Neural progenitor cell (in vitro differentiated cells): ENCODE measurements at regions not wholly inside any gene's neighbourhood (a gene's known extent, or its start where the extent isn't known, plus 50 kb on each side); places are given as distances from the start of the nearest gene placed in this dataset.
A peak's percentile ranks its signal among the peaks of the same experiment; 100 is the strongest.

Experiments
- DNase-seq: peaks from one replicate; pipeline ENCODE4 v3.0.0-alpha.2; 2016; ENCODE audit warnings: low spot score
- H2AFZ ChIP-seq: fragments of 200-600 bp; sonication (generic); replicated peaks from 2 replicates; pipeline ENCODE4 v1.6.1; 2016; ENCODE audit warnings: antibody characterized with exemption
- H3F3A ChIP-seq: fragments of 200-600 bp; sonication (generic); 2 replicates; pipeline ENCODE4 v1.6.1; 2016; ENCODE audit warnings: antibody characterized with exemption, low read depth
- H3K27ac ChIP-seq: fragments of 200-600 bp; sonication (generic); 2 replicates; pipeline ENCODE4 v1.5.1; 2016; ENCODE audit warnings: mild to moderate bottlenecking
- H3K27me3 ChIP-seq: fragments of 200-600 bp; sonication (generic); 2 replicates; pipeline ENCODE4 v1.6.1; 2016; ENCODE audit warnings: mild to moderate bottlenecking, moderate library complexity
- H3K36me3 ChIP-seq: fragments of 200-600 bp; sonication (generic); 2 replicates; pipeline ENCODE4 v1.5.1; 2016
- H3K4me1 ChIP-seq: fragments of 200-600 bp; sonication (generic); 2 replicates; pipeline ENCODE4 v1.6.1; 2016; ENCODE audit warnings: mixed run types
- H3K4me2 ChIP-seq: fragments of 200-600 bp; sonication (generic); 2 replicates; pipeline ENCODE4 v1.6.1; 2016
- H3K4me3 ChIP-seq: fragments of 200-600 bp; sonication (generic); 2 replicates; pipeline ENCODE4 v1.5.1; 2016
- H3K79me2 ChIP-seq: fragments of 200-600 bp; sonication (generic); 2 replicates; pipeline ENCODE4 v1.6.1; 2016; ENCODE audit warnings: low read depth
- H3K9ac ChIP-seq: fragments of 200-600 bp; sonication (generic); 2 replicates; pipeline ENCODE4 v1.6.1; 2016
- H3K9me3 ChIP-seq: fragments of 200-600 bp; sonication (generic); 2 replicates; pipeline ENCODE4 v1.5.1; 2016; ENCODE audit warnings: low read depth
- H4K20me1 ChIP-seq: fragments of 200-600 bp; sonication (generic); 2 replicates; pipeline ENCODE4 v1.6.1; 2016; ENCODE audit warnings: low read depth
- H3K27ac Mint-ChIP-seq: 3 replicates; pipeline ENCODE4 v1.8.0; 2021; ENCODE audit warnings: mixed read lengths
- H3K27me3 Mint-ChIP-seq: 2 replicates; pipeline ENCODE4 v1.8.0; 2022; ENCODE audit warnings: low read depth, mild to moderate bottlenecking, inconsistent platforms, moderate library complexity, mixed read lengths; ENCODE audit not compliant: insufficient read depth
- H3K36me3 Mint-ChIP-seq: 3 replicates; pipeline ENCODE4 v1.8.0; 2021; ENCODE audit warnings: mixed read lengths
- H3K4me1 Mint-ChIP-seq: 3 replicates; pipeline ENCODE4 v1.8.0; 2021; ENCODE audit warnings: mixed read lengths
- H3K4me3 Mint-ChIP-seq: 3 replicates; pipeline ENCODE4 v1.8.0; 2021; ENCODE audit warnings: mild to moderate bottlenecking, moderate library complexity, mixed read lengths
- H3K9me3 Mint-ChIP-seq: 3 replicates; pipeline ENCODE4 v1.8.0; 2020; ENCODE audit warnings: mixed read lengths
- CTCF ChIP-seq: fragments of 200-600 bp; sonication (generic); IDR thresholded peaks from 2 replicates; pipeline ENCODE4 v1.5.1; 2017; ENCODE audit warnings: antibody characterized with exemption, mild to moderate bottlenecking
- EZH2 ChIP-seq: fragments of 200-600 bp; sonication (generic); IDR thresholded peaks from 2 replicates; pipeline ENCODE4 v1.6.1; 2017; ENCODE audit warnings: antibody characterized with exemption, mild to moderate bottlenecking, moderate library complexity
- EZH2phosphoT487 ChIP-seq: fragments of 200-600 bp; sonication (generic); IDR thresholded peaks from 2 replicates; pipeline ENCODE4 v1.6.1; 2017; ENCODE audit warnings: antibody characterized with exemption

DNA sequence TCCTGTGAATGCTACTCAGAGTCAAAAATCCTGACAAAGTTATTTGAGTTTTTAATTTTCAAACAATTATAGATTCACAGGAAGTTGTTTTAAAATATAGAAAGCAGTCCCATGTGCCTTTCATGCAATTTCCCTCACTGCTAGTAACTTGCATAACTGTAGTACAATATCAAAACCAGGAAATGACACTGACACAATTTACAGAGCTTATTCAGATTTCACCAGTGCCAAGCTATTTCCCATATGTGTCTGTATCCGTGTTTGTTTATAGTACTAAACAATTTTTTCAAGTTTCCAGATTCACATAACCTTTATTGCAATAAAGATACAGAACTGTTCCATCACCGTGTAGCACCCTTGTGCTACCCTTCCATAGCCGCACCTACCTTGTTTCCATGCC lies 934.6 kb downstream of the PCDH17 start:
- DNase-seq = no peak
- Mint-ChIP-seq H3K27ac (no peak overlapping the region), H3K9me3 (no peaks in the 10 kb centered on the region), H3K4me3 (no peak overlapping the region), H3K4me1 (no peaks in the 10 kb centered on the region), H3K36me3 (no peaks in the 10 kb centered on the region), H3K27me3 (no peaks in the 10 kb centered on the region)
- Histone ChIP-seq H3K27ac (no peak overlapping the region), H3K9ac (no peak overlapping the region), H3F3A (no peaks in the 10 kb centered on the region), H3K9me3 (no peaks in the 10 kb centered on the region), H3K79me2 (no peaks in the 10 kb centered on the region), H4K20me1 (no peaks in the 10 kb centered on the region), H3K4me2 (no peak overlapping the region), H2AFZ (no peak overlapping the region), H3K4me3 (no peak overlapping the region), H3K36me3 (no peaks in the 10 kb centered on the region), H3K4me1 (no peaks in the 10 kb centered on the region), H3K27me3 (no peaks in the 10 kb centered on the region)
- TF ChIP-seq EZH2phosphoT487 (no peak), CTCF (no peak), EZH2 (no peak)

DNA sequence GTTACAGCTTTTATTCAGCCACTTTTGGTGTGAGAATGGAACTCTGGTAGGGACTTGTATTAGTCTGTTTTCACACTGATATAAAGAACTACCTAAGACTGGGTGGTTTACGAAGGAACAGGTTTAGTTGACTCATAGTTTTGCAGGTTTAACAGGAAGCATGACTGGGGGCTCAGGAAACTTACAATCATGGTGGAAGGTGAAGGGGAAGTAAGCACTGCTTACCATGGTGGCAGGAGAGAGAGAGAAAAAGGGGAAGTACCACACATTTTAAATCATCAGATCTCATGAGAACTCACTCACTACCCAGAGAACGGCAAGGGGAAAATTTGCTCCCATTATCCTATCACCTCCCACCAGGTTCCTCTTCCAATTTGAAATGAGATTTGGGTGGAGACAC lies 942.2 kb downstream of the PCDH17 start:
- Histone ChIP-seq H3K9ac (no peak overlapping the region), H3K4me2 (no peak overlapping the region), H3K9me3 (no peaks in the 10 kb centered on the region), H3K4me1 (peaks cover 2% of the 10 kb centered on the region), H3F3A (no peaks in the 10 kb centered on the region), H3K4me3 (no peak overlapping the region), H3K27me3 (no peaks in the 10 kb centered on the region), H3K27ac (no peak overlapping the region), H3K36me3 (no peaks in the 10 kb centered on the region), H4K20me1 (no peaks in the 10 kb centered on the region), H3K79me2 (no peaks in the 10 kb centered on the region), H2AFZ (peak overlapping the region; percentile 15)
- Mint-ChIP-seq H3K4me1 (peaks cover under 1% of the 10 kb centered on the region), H3K27ac (no peak overlapping the region), H3K4me3 (no peak overlapping the region), H3K9me3 (peaks cover 19% of the 10 kb centered on the region), H3K36me3 (peaks cover 3% of the 10 kb centered on the region), H3K27me3 (no peaks in the 10 kb centered on the region)
- DNase-seq = no peak
- no peak for TF ChIP-seq EZH2
- no peak for TF ChIP-seq CTCF
- TF ChIP-seq EZH2phosphoT487 = no peak

DNA sequence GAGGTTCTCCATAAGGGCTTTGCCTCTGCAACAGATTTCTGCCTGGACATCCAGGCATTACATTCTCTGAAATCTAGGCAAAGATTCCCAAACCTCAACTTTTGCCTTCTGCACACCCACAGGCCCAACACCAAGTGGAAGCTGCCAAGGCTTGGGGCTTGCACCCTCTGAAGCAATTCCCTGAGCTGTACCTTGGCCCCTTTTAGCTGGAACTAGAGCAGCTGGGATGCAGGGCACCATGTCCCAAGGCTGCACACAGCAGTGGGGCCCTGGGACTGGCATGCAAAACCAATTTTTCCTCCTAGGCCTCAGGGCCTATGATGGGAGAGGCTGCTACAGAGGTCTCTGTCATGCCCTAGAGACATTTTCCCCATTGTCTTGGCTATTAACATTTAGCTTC lies 943.2 kb downstream of the PCDH17 start:
- Histone ChIP-seq H3K4me3 (no peak overlapping the region), H3K9me3 (no peaks in the 10 kb centered on the region), H3K27ac (no peak overlapping the region), H3K4me2 (no peak overlapping the region), H3K79me2 (no peaks in the 10 kb centered on the region), H3K4me1 (peaks cover 6% of the 10 kb centered on the region), H3F3A (no peaks in the 10 kb centered on the region), H3K27me3 (no peaks in the 10 kb centered on the region), H2AFZ (no peak overlapping the region), H3K36me3 (no peaks in the 10 kb centered on the region), H4K20me1 (no peaks in the 10 kb centered on the region), H3K9ac (no peak overlapping the region)
- Mint-ChIP-seq H3K4me1 (peaks cover 6% of the 10 kb centered on the region), H3K36me3 (peaks cover 3% of the 10 kb centered on the region), H3K4me3 (no peak overlapping the region), H3K27me3 (no peaks in the 10 kb centered on the region), H3K9me3 (peaks cover 19% of the 10 kb centered on the region), H3K27ac (no peak overlapping the region)
- no peak for TF ChIP-seq CTCF
- TF ChIP-seq EZH2phosphoT487 = no peak
- no peak for TF ChIP-seq EZH2
- DNase-seq = no peak

DNA sequence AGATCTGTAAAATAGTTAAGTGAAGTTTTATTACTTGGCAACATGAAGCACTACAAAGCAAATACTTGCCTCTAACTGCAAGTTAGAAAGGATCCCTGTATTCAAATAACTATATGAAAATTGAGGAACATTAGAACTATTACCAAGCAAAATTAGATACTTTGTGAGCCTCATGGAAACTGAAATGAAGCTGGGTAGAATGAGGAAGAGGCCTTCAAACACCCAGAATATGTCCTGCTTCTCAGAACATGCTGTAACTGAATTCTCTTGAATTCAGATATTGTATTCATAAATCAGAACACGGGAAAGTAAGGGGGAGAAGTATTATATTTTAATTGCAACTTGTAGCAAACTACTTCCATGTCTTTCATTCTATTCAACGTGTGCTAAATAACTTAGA lies 947.9 kb downstream of the PCDH17 start:
- H4K20me1 ChIP-seq = no peaks in the 10 kb centered on the region
- peaks cover 3% of the 10 kb centered on the region for H3K36me3 Mint-ChIP-seq
- no peaks in the 10 kb centered on the region for H3F3A ChIP-seq
- H3K4me3 Mint-ChIP-seq = no peak overlapping the region
- H3K4me1 Mint-ChIP-seq = peaks cover 6% of the 10 kb centered on the region
- H3K9me3 Mint-ChIP-seq = peaks cover 12% of the 10 kb centered on the region
- H3K79me2 ChIP-seq = no peaks in the 10 kb centered on the region
- H3K36me3 ChIP-seq = no peaks in the 10 kb centered on the region
- TF ChIP-seq EZH2phosphoT487 (no peak), CTCF (no peak), EZH2 (no peak)
- H3K27me3 ChIP-seq = no peaks in the 10 kb centered on the region
- H3K4me2 ChIP-seq = no peak overlapping the region
- no peak overlapping the region for H2AFZ ChIP-seq
- H3K9ac ChIP-seq = no peak overlapping the region
- peaks cover 6% of the 10 kb centered on the region for H3K4me1 ChIP-seq
- H3K27ac ChIP-seq = no peak overlapping the region
- no peak for DNase-seq
- no peak overlapping the region for H3K27ac Mint-ChIP-seq
- no peak overlapping the region for H3K4me3 ChIP-seq
- H3K9me3 ChIP-seq = no peaks in the 10 kb centered on the region
- H3K27me3 Mint-ChIP-seq = no peaks in the 10 kb centered on the region
